Activated CD8-positive, alpha-beta memory T cell treated with anti-CD3 and anti-CD28 coated beads, Interleukin-2, amount 50 U/mL, for 48 hours (primary cell): ENCODE measurements at regions not wholly inside any gene's neighbourhood (a gene's known extent, or its start where the extent isn't known, plus 50 kb on each side); places are given as distances from the start of the nearest gene placed in this dataset.
"Not testable (repeated sequence)": the region's sequence is repeated elsewhere in the genome, so short reads cannot be mapped to it uniquely, and the experiment has no call there.

Source experiments
- DNase-seq: peaks from one replicate; pipeline ENCODE4 v3.0.0-alpha.2; 2020

DNA sequence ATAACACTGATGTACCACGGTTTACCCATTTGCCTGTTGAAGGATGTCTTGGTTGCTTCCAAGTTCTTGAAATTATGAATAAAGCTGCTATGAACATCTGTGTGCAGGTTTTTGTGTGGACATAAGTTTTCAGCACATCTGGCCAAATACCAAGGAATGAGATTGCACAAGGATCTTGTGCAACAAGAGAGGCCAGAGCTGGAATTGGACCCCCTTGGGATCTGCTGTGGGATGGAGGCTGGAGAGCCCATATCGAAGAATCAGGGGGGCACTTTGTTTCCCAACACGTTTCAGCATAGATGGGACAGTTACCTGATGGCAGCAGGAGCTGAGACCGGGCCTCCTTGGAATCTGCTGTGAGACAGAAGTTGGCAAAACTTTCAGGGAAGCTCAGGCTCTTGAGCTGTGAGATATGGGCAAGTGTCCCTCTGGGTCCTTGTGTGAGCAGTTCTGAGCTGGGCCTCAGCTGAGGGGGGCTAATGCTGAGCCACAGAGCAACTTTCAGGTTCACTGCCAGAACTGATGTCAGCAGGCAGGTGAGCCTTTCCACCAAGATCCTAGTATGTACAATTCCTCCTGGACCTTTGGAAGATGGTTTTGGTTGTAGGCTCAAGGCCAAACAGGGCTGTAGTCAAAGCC is 115.2 kb upstream of the RAB18 start:
- DNase-seq = no peak

DNA sequence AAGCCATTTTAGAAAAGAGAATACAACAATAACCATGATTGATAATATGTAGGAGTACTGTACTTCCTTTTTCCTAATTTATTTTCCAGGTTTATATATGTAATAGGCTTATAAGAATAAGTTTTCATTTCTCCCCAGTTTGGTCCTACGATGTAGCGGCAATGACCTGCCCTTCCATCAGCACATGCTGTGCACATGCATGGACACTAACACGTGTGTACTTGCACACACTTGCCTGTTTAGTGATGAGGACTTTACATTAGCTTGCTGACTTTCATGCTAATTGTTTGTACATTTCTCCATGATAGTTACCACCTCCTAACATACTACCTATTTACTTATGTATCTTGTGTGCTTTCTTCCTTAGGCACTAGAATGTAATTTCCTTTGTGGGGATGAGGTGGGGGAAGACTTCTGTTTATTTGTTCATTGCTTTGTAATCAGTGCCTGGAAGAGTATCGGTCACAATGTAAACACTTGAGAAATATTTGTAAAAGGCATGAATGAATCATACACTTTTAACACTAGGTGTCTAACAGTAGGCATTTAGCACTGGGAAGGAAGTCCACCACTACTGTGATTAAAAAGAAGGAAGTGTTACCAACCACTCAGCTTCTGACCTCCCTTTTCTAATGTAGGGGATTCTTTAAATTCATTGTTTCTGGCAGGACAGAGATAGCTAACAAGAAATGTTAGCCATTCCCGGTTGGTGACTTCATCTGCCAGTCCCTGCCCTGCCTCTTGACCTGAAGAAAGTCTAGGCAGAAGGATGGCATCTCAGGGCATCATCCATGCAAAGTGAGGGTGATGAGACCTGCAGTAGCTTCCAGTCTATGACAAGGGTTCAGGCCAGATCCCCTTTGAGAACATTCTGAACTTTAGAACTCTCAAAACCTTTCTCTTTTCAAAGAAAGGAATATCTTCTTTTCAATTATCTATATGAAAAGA is 120.2 kb upstream of the RAB18 start:
- no peak for DNase-seq

DNA sequence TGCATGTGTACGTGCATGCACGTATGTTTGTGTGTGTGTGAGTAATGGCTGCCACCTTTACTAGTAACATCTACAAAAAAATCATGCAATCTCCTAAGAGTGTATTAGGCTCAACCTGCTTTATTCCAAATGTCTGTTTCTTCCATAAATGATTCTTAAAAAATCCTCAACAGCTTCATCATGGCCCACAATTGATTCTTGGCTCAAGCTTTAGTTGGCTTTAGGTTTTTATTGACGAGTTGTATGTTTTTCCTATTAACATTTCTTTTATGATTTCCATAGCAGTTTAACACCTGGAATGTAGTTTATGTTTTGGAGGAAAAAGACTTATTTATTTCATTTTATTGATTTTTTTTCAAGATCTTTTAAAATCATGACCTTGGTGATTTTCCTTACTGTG is 121.9 kb upstream of the RAB18 start:
- DNase-seq = no peak

DNA sequence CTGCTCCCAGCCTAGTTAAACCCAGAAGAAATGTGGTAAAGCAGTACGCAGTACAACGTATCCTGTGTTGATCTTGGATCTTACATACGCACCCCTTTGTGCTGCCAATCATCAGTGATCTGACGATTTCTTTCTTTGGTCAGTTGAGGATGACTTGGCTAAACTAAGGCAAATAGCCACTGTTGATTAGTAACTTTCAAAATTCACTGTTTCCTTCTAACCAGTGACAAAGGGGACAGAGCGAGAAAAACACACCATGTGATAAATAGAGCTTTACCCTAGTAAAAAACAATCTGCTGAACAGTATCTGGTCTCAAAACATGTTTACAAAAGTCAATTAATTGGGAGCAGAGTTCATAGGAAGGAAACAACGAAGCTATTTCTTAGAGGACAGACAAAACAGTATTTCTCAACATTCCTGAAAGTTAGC is 123.2 kb upstream of the RAB18 start:
- DNase-seq = no peak

DNA sequence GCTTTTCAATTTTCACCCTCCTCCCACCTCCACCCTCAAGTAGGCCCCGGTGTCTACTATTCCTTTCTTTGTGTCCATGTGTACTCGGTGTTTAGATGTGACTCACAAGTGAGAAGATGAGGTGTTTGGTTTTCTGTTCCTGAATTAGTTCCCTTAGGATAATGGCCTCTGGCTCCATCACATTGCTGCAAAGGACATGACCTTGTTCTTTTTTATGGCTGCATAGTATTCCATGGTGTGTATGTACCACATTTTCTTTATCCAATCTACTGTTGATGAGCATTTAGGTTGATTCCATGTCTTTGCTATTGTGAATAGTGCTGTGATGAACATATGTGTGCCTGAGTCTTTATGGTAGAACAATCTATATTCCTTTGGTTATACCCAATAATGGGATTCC is 125.1 kb upstream of the RAB18 start:
- DNase-seq = not testable (repeated sequence)

DNA sequence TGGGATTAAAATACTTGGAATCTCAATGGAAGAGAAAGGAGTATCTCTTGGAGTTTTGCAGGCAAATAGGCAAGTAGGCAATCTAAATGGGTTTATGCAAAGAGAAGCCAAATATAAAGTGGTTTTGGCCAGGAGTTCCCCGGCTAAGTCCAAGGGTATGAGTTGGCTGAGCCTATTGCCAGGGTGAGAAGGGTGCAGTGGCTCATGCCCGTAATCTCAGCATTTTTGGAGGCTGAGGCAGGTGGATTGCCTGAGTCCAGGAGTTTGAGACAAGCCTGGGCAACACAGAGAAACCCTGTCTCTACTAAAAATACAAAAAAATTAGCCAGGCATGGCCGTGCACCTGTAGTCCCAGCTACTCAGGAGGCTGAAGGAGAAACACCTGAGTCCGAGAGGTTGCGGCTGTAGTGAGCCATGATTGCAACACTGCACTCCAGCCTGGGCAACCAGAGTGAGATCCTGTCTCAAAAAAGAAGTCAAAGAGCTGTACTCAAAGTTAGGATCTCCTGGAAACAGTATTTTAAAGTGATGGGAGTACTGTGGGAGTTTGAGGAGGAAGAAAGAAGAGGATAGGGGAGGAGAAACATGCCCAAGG is 130.4 kb upstream of the RAB18 start:
- no peak for DNase-seq

DNA sequence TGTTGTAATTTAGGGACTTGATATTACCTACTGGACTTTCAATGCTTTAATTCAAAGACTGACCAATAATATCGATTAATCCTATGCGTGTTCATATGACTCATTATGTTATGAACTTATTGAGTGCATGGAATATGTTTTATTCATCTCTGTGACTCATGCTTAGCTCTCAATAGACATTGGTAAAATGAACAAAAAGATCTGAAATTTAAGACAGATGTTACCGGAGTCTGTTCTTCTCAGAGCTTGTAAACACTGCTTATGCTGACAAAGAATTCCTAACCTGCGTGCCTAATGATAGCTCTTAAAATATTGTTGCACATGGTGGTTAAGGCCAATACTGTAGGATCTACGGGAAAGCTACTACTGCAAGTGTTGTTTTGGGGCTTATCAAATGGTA is 131.5 kb upstream of the ACBD5 start:
- DNase-seq = no peak

DNA sequence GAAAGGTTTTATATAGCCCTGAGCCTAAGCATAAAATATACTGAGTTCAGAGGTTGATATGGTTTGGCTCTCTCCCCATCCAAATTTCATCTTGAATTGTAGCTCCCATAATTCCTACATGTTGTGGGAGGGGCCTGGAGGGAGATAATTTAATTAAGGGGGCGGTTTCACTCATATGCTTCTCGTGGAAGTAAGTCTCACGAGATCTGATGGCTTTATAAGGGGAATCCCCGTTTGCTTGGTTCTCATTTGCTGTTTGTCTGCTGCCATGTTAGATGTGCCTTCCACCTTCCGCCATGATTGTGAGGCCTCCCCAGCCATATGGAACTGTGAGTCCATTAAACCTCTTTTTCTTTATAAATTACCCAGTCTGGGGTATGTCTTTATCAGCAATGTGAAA is 130.8 kb upstream of the ACBD5 start:
- DNase-seq = not testable (repeated sequence)

DNA sequence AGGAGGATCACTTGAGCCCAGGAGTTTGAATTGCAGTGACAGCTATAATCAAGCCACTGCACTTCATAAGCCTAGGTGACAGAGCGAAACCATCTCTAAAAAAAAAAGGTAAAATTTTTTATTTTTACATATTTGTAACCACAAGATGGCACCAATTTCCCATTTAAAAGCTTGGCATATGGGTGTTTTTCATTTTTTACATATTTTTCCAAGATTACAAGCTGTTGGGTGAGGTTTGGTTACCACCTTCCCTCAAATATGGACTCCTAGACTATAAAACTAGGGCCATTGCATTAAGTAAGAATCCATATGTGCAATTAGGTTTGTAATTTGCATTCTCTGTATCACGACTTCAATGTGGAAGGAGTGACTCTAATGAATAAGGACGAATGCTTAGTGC is 129.3 kb upstream of the ACBD5 start:
- DNase-seq = no peak

DNA sequence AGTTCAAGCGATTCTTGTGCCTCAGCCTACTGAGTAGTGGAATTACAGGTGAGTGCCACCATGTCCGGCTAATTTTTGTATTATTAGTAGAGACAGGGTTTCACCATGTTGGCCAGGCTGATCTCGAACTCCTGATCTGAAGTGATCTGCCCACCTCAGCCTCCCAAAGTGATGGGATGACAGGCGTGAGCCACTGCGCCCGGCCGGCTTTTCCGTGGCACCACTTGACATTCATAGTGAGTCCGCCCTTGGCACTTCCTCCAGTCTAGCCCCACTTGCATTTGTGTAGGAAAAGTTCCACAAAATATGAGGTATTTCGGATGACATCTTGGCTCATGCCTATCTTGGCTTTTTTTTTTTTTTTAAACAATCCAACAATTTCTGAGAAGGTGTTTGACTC is 128.1 kb upstream of the ACBD5 start:
- no peak for DNase-seq

DNA sequence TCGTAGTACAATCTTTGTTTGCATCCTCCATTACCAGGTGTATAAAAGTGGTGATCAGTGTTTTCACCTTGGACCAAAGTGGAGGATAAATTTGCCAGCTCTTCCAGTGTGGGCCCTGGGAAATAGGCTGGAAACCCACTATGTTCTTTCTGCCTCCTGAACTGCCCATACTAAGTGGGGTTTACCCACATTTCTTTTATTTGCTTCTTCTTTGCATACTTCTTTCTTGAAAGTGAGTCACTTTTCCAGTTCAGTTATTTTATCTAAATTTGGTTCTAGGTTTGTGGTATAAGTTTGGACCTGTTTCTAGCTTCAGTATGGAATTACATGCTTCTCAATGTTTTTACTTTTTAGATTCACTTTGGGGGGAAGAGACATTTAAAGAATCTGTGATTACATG is 126.2 kb upstream of the ACBD5 start:
- DNase-seq = no peak

DNA sequence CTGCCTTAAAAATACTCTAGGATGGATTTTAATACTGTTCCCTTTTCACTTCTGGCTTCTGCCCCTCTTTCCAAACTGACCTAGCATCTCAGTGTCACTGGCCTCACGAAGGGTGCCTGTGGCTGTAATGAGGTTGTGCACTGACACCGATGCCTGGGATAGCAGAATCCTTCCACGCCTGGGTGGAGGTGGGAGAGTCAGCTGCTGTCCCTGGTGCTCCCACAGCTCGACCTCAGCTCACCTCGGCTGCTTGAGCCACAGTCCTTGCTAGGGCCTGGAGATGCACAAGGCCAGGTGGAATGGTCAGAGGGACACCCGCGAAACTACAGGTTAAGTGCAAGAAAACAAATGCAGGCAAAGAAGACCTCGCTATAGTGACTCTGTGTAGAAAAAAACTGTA is 123.4 kb upstream of the ACBD5 start:
- no peak for DNase-seq

DNA sequence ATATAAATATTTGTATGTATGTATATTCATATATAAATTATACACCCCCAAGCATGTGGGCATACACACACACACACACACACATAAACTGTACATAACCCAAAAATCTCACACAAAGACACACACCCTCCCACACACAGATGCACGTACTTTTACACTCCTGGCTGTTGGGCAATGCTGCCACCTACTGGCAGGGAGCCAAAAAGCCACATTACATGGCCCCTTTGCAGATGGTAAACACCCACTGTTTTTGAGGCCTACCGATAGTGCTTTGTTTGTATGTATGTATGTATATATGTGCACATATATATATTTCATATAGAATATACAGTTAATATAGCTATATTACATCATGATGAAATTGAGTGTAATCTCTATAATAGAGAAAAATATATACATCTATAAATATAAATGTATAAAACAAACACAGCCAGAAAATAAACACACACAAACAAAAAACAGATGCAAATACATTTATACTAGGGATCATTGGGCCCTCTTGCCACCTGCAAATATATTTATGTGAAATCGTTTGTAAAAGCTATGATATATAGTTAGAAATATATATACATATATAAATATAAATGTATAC is 120.1 kb upstream of the ACBD5 start:
- DNase-seq = peak; percentile 90

DNA sequence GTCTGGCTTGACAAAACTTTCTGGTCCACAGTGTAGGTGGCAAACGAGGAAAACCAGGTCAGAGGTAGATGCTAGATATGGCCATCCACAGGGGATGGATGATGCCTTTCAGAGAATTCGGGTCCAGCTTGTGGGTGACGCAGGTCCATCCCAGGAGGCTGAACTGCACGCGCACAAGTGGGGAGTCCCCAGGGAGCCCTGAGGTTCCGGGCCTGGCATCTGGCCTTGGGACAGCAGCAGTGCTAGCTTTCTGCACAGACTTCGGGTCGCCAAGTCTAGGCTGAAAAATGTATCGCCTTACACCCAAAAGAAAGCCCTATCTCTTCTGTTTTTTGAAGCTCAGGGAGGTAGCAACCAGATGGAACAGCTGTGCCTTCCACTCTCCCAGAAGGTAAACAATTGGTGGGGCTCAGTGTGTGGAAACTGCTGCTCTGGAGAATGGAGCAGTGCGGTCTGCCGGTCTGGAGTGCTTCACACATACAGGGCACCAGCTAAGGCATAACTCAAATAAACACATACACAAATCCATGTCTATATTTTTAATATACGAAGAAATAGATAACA is 119.3 kb upstream of the ACBD5 start:
- no peak for DNase-seq

DNA sequence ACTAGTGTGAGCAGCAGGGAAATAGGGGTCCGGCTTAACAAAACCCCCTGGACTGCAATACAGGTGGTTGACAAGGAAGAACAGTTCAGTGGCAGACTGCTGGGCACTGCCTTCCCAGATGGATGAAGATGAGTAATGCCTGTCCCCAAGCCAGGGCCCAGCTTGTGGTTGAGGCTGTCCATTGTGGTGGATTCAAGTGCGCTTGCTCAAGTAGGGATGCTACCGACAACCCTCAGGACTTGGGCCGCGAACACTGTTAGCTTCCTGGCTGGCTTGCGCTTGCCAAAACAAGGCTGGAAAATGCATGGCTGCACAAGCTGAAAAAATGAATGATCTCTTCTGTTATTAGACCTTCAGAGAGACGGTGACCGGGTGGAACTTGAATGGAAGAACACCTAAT is 116.1 kb upstream of the ACBD5 start:
- no peak for DNase-seq

DNA sequence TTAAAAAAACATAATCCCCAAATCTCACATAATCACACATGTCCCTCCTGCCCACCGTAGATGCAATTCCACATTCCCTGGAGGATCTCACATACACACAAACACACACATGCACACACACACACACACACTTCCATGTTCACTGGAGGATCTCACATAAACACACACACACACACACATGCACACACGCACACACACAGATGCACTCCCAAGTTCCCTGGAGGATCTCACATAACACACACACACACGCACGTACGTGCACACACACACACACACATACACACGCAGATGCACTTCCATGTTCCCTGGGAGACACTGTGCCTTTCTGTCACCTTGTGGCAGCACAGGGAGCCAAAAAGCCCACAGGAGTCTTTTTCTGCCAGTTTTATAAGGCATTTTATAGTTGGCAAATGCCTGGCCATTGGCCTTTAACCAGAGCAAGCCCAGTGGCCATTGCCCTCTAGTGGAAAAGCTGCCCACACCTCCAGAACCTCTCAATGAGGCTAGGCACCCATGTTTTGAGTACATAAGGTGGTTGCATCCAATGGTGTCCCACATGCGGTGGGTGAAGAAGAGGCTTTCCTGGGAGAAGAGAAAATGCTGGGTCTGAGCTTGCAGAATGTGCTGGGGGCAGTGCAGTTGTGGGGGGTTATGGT is 115.4 kb upstream of the ACBD5 start:
- DNase-seq = no peak

DNA sequence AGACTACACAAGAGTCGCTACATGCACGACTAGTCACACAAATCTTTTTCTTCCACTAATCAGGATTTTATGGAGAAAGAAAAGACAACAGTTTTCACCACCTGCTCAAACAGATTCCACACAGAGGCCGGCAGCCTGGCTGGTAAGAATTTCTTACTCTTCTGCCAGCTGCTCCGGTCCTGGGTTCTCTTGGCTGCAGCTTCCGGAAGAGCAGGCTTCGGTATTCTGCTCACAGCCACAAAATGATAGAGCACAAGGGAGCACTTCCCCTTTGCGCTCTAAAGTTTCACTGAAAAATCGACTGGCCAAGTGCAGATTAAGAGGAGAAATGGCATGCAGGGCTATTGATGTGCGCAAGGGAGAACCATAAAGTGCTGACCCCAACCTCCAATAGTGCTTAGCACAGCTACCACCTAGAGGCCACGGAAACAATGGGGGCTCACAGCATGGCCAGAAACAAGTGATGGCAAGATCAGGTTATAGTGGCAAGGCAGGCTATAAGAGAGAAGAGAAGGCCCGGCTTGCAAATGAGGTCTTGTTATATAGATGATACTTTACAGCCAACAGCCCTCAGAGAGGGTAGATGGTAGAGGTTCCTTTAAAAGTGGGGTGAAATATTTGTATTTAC is 114.2 kb upstream of the ACBD5 start:
- DNase-seq = not testable (repeated sequence)

DNA sequence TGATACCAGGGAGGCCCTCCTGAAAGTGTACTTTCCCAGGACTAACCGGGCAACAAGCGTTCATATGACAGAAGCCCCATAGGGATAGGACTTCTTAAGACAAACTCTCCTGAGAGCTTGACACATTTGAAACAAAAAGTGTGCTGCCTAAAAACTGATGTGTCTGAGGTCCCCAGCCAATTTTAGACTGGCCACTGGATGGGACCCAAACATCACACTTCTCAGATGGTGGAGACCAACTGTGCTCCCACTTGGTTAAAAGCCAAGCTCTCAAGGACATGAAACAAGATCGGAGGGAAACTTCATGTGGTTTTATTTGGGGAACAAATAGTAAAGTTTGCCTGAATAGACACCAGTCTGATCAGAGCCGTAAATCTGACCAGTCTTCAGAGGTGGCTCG is 113.5 kb upstream of the ACBD5 start:
- DNase-seq = not testable (repeated sequence)

DNA sequence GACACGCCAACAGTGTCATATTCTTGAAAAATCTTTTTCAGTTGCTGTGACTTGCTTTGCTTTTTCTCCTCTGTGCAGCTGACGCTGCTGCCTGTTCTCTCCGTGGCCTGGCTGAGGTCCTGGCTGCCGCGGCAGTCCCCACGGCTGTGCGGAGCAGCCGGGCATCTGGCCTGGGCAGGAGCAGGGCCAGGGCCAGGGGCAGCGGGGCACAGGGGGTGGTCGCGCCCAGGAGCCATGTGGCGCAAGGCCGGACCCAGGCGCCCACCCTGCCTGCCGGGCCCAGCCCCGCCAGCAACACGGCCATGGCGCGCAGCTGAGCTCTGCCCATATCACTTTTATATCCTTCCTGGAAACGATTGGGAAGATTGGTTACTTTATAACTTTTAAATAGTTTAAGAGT is 109.4 kb upstream of the ACBD5 start:
- no peak for DNase-seq

DNA sequence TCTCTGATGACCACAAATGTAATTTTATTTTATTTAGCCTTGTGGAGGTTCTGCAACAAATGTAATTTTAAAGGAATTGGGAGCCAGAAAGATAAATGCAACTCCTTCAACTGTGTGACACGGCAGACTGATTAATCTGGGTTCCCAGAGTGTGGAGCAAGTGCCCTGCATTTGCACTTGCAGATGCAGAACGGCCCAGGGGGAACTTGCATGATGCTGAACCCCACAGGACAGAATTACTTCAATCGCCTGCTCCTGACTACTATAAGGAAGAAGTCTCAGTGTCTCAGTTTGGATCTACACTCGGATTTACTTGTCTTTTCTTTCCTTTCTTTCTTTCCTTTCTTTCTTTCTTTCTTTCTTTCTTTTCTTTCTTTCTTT is 107.2 kb upstream of the ACBD5 start:
- DNase-seq = not testable (repeated sequence)

DNA sequence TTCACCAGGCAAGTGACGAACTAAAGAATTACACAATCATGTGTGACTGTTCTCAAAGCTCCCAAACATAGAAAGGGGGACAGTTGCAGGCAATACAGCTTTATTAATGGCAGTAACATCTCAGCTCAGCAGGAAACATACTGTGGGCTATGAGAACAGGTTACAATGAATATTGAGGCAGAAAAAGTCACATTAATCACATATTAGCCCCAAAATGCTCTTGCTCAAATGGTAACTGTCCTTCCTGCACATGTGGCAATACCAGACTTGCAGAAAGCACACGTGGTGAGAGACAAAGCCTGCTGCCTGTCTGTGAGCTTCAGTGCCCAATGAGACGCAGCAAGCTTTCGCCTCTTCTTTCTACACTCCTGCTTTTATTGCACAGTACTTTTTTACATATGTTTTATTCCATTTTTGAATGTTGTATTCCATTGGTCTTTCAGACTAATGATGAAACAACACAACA is 104.9 kb upstream of the ACBD5 start:
- no peak for DNase-seq
